GM19240 (cell line): ENCODE measurements at regions not wholly inside any gene's neighbourhood (a gene's known extent, or its start where the extent isn't known, plus 50 kb on each side); places are given as distances from the start of the nearest gene placed in this dataset.

Experiments
- DNase-seq: peaks from one replicate; pipeline ENCODE4 v3.0.0; 2011; ENCODE audit warnings: low spot score; ENCODE audit not compliant: insufficient read length

DNA sequence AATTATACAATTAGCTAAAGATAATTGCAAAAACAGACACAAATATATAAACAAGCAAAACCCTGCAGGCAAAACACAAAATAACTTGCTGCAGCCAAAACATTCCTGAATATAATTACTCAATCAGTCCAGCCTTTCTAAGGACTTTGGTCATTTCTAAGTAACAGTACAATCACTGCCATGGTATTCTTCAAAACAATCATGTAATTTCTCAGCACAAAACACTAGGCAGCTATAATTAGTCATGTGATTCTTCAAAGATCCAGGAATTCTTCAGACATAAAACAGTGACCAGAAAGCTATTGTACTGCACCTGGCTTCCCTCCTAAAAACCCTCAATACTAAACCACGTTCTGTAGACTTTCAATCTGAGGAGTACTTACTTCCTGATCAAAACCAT lies 881.1 kb downstream of the EPHA7 start:
- no peak for DNase-seq

- DNase-seq, result no peak
These were observed 885.2 kb downstream of the EPHA7 start for GRCh38 chr6:92534109-92534508.

DNA sequence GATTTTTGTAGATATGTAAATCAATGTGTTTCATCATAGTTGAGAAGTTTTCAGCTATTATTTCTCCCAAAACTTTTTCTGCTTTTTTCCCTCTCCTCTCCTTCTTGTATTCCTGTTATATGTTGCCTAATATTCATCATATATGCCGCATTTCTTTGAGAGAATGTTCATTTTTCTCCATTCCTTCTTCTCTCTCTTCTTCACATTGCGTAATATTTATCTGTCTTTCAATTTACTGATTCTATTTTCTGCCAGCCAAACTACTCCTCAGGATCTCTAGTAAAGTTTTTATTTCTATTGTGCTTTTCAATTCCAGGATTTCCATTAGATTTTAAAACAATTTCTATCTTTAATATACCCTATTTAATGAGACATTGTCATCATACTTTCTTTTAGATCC lies 896.8 kb downstream of the EPHA7 start:
- DNase-seq, result no peak

DNA sequence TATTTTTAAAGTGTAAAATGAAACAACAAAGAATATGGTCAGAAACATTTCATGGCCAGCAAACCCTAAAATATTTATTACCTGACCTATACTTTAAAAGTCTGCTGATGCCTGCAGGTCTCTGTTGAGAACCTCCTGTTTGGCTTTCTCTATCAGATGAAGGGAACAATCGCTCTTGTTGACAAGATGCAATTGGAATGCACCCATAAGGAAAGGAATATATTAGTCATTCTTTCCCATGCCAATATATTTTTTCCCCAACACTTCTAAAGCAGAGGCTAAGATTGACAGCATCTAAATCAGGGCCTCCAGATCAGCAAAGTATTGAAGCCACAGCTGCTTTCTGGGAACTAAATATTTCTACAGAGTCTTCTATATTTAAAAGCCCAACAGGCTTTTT lies 897.8 kb downstream of the EPHA7 start:
- no peak for DNase-seq

- DNase-seq, result no peak
These were observed 909.2 kb downstream of the EPHA7 start for GRCh38 chr6:92510137-92510536.

DNA sequence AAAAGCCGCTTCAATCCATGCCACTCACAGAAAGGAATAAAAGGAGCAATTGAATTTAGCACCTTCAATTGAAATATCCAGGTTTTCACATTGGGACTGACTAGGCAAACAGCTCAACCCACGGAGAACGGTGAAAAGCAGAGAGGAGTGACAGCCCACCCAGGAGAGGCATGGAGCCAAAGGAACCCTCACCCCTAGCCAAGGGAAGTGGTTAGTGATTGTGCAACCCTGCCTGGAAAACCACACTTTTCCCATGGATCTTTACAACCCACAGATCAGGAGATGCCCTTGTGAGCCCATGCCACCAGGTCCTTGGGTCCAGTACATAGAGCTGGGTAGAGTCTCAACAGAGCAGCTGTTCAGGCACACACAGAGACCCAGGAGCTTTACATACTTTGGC lies 911.8 kb downstream of the EPHA7 start:
- DNase-seq, result no peak

GRCh38 chr6:92504509-92504908 lies 914.9 kb downstream of the EPHA7 start:
- no peak for DNase-seq

GRCh38 chr6:92497281-92497680 lies 922.1 kb downstream of the EPHA7 start:
- DNase-seq, result no peak

DNA sequence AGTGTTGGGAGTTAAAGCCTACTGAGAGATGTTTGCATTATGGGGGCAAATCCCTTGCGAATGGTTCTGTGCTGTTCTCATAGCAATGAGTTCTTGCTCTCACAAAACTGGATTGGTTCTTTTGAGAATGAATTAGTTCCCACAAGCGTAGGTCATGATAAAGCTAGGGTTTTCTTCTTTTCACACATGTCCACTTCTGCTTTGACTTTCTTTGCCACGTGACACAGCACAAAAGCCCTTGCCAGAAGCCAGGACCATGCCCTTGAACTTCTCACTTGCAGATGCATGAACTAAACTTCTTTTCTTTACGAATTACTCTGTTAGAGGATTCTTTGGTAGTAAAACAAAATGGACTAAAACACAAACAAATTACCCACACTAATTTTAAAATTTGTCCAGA lies 922.8 kb downstream of the EPHA7 start:
- no peak for DNase-seq

- no peak for DNase-seq
These were observed 924.1 kb downstream of the EPHA7 start for GRCh38 chr6:92495242-92495641.

DNA sequence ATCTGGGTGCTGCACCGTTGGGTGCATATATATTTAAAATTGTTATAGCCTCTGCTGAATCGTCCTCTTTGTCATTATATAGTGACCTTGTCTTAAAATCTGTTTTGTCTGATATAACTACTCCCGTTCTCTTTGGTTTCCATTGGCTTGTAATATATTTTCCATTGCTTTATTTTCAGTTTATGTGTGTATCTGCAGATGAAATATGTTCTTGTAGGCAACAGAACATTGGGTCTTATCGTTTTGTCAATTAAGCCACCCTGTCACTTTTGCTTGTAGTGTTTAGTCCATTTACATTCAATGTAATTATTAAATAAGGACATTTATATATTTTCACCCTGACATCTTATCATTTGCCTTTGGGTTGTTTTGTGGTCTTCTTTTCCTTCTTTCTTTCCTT lies 933.9 kb downstream of the EPHA7 start:
- DNase-seq, result no peak

DNA sequence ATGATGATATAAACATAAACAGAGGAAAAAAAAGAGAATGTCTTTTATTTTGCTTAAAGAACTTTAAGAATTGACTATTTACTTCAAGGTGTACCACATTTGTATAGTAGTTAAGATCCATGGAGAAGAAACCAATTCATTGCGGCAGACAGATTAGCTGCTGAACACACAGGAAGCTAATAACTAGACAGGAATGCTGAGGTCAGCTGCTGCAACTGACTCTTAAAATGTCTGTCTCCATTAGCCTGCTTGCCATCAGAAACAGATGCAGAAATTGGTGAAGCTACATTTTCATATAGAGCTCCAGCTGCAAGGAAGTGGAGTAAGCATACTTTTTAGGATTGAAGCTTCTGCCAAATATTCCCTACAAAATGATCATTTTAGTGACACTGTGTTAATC lies 939.5 kb downstream of the EPHA7 start:
- DNase-seq, result no peak

DNA sequence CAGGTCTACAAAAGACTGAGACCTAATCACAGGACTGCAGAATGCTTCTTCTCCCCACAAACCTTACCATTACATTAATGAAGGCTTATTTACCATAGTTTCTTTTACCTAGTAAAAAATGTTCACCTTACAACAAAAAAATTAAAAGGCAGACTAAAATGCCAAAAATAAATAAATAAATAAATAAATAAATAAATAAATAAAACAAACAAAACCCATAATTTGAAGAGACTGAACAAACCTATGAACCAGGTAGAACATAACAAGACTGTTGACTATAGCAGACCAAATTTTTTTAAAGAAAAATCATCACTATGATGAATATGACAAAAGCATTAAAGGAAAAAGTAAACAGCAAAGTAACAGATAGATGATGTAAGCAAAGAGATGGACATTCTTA lies 946.3 kb downstream of the EPHA7 start:
- DNase-seq, result no peak

- DNase-seq, result no peak
These were observed 950.1 kb downstream of the EPHA7 start for GRCh38 chr6:92469186-92469828.

DNA sequence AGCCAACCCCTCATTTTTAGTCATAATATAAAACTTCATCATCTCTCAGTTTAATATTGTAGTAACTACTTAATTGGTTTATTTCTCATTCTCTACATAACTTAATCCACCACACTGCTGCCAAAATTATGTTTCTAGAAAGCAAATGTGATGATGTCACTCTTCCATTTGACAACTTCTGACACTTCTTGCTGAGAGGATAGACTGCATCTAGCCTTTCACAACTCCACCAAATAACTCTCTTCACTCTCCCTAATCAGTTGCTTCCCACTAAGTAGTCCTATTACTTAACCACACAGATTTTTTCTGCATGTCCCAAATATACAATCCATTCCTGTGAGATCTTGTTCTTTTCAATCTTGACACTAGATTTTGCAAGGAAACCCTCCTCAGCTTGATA lies 951.3 kb downstream of the EPHA7 start:
- DNase-seq, result no peak

DNA sequence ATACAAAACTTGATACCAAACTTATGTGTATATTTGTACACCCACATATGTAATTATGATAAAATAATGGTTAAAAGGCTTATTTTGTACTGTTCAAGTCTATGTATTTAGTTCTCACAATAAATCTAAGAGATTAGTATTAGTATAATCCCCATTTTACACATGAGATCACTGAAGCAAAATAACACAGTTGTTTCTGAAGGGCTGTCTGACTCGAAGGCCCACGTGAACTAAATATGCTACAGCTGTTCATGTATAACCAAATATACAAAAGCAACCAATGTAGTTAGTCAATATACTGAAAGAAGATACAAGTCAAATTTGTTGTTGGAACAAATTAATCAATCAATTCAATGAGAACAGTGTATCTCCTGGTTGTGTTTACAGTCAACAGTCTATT lies 959.2 kb downstream of the EPHA7 start:
- DNase-seq, result no peak

DNA sequence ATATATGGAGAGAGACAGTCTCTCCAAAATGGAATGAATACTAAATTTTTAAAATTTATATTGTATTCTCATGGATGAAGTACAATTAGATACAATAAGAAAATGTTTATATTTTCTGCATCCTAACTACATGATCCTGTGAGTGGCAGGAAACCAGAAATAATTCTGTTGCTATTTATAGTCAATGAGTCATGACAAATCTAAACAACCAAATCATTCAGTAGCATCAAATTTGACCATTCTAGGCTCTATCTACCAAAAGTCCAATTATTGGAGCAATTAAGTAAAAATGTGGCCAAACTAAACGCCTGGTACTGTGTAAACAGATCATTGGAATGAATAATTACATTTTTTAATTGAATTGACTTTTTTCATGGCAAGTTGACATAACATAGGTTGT lies 959.8 kb downstream of the EPHA7 start:
- no peak for DNase-seq

DNA sequence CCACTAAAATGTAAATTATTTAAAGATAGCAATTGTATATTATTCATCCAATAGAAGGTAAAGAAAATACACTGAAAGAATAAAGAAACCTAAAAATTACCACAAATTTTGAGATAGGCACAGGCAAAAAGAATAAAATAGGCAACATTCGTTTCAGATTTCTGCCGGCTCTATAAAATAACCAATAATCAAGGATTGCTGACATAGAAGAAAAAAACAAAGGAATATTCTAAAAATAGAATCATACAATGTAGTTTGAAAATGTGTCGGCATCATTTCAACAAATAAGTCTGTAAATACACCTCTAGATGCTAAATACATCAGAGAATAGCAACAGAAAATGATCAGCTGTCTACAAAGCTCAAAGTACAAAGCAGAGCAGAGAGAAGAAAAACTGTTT lies 973.3 kb downstream of the EPHA7 start:
- DNase-seq, result no peak

DNA sequence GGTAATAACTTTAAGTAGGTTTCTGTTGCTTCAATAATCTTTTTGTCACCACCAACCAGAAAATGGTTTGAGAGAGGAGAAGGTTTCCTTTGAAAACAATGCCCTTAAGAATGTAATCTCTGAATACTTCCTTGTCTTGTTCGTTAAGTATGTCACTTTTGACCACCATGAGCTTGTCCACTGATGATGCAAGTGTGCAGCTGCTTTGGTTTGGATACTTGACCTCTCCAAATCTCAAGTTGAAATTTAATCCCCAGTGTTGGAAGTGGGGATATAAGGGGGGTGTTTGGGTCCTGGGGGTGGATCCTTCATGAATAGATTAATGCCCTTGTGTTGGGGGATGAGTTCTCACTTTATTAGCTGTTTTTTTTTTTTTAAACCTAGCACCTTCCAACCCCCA lies 985.4 kb downstream of the EPHA7 start:
- no peak for DNase-seq

DNA sequence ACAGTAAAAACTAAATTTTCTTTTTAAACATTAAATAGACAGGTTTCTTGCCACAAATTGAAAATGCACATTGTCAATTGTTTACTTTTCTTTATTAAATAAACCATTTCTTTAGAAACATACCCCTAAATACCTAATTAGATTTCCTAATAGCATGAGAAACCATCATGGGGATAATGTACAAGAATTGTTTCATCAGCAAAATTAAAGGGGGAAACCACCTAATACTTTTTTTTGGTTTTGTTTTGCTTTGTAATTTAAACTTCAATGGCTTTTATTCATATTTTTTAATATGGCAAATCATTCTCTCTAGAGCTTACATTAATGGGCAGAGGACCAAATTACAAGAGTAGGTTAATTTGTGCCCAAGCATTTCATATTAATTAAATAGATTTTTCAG lies 987.9 kb downstream of the EPHA7 start:
- DNase-seq, result no peak

DNA sequence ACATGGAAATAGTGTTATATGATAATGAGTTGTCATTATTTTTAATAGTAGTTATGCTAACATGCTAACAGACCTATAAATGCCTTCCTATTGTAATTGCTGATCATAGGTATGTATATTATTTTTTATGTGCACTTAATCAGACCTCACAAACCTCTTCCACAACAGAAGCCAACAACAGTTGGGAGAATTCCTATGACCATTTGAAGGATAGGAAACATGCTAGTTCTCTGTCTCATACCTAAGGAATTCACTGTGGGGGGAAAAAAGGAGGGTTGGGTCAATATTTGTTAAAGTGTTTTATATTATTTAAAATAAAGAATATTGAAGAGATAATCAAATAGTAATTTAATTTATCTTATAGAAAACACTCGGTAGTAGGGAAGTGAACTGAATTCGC lies 990.9 kb downstream of the EPHA7 start:
- DNase-seq, result no peak

- no peak for DNase-seq
These were observed 991.9 kb downstream of the EPHA7 start for GRCh38 chr6:92427453-92427852.

- no peak for DNase-seq
These were observed 1003.7 kb downstream of the EPHA7 start for GRCh38 chr6:92415656-92416055.

GRCh38 chr6:92408350-92408749 lies 1011.0 kb downstream of the EPHA7 start:
- no peak for DNase-seq
